Tibial nerve (tissue), 4 donors: ENCODE measurements at regions not wholly inside any gene's neighbourhood (a gene's known extent, or its start where the extent isn't known, plus 50 kb on each side); places are given as distances from the start of the nearest gene placed in this dataset.

ENCODE experiments used
- DNase-seq, 2 donors: peaks; one replicate each; pipeline ENCODE4 v3.0.0-alpha.2; 2019; ENCODE audit warnings: low spot score in 2 of 2
- H3K27ac ChIP-seq, 4 donors: fragments of 200-600 bp; sonication (generic) in 3 of 4; one replicate each; pipeline ENCODE4 v1.5.1; 2017 to 2019; ENCODE audit warnings: mild to moderate bottlenecking in 1 of 4
- H3K27me3 ChIP-seq, 2 donors: fragments of 200-600 bp; sonication (generic) in 1 of 2; one replicate each; pipeline versions ENCODE4 v1.5.1 to v1.6.0; 2017 to 2019
- H3K36me3 ChIP-seq, 3 donors: fragments of 200-600 bp; sonication (generic); one replicate each; pipeline ENCODE4 v1.5.1; 2018 to 2019
- H3K4me1 ChIP-seq, 4 donors: fragments of 200-600 bp; sonication (generic) in 3 of 4; one replicate each; pipeline ENCODE4 v1.5.1; 2017 to 2019
- H3K4me3 ChIP-seq, 4 donors: fragments of 200-600 bp; sonication (generic) in 3 of 4; one replicate each; pipeline ENCODE4 v1.5.1; 2017 to 2019; ENCODE audit warnings: mild to moderate bottlenecking in 1 of 4, moderate library complexity in 1 of 4
- H3K9me3 ChIP-seq, 4 donors: fragments of 200-600 bp; sonication (generic) in 3 of 4; one replicate each; pipeline ENCODE4 v1.5.1; 2017 to 2019
- EP300 ChIP-seq, 2 donors: sonication (generic); formaldehyde crosslinking; IDR thresholded peaks; one replicate each; pipeline ENCODE4 v1.6.1; 2017; ENCODE audit warnings: antibody characterized with exemption in 2 of 2, mild to moderate bottlenecking in 1 of 2
- POLR2A ChIP-seq, 2 donors: fragments of 450-650 bp; IDR thresholded peaks; one replicate each; pipeline ENCODE4 v1.6.1; 2017; ENCODE audit warnings: antibody characterized with exemption in 2 of 2, mild to moderate bottlenecking in 2 of 2, moderate library complexity in 2 of 2
- WGBS, 2 donors: methylation state at CpG; one replicate each; pipeline ENCODE4 v1.1.5; 2018; 5-methylcytosine and 5-hydroxymethylcytosine counted together
- TF ChIP-seq, protein P1 (sequence below), 5 experiments: fragments of 200-600 bp in 3 of 5; fragments of 450-650 bp in 2 of 5; sonication (generic) in 3 of 5; IDR thresholded peaks; one replicate each; pipeline ENCODE4 v1.5.1; 2016 to 2019; ENCODE audit warnings: antibody characterized with exemption in 5 of 5, mild to moderate bottlenecking in 3 of 5, moderate library complexity in 2 of 5

DNA sequence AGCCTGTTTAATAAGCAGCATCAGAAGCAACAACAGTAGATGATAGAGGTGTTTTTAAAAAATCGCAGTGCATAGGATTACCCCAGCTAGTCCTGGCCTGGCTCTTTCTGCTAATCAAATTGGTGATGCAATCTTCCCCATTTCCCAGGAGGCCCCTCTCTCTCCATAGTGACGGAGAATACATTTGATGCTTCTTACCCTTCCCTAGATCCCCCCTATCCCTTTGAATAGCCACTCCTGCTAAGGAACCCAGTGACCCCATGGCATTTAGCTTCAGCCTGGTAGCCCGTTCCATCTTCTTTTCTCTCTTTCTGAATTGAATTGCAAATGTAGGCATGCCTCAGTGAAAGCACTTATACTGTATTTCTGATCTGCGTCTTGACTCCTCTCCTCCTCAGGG, 223.6 kb upstream of the GAP43 start:
- no peaks in the 10 kb centered on the region for H3K9me3 ChIP-seq
- no peaks in the 10 kb centered on the region for H3K36me3 ChIP-seq
- no peaks in the 10 kb centered on the region for H3K27me3 ChIP-seq
- DNase-seq = no peak
- H3K4me3 ChIP-seq = no peak overlapping the region
- no peak overlapping the region for H3K27ac ChIP-seq
- peaks cover 0 to 10% (median 4%) of the 10 kb centered on the region in 4 donors for H3K4me1 ChIP-seq
- 84 to 86% methylated on average over 4 of the region's 4 CpGs for WGBS, 2 donors
- TF ChIP-seq, protein P1, sequence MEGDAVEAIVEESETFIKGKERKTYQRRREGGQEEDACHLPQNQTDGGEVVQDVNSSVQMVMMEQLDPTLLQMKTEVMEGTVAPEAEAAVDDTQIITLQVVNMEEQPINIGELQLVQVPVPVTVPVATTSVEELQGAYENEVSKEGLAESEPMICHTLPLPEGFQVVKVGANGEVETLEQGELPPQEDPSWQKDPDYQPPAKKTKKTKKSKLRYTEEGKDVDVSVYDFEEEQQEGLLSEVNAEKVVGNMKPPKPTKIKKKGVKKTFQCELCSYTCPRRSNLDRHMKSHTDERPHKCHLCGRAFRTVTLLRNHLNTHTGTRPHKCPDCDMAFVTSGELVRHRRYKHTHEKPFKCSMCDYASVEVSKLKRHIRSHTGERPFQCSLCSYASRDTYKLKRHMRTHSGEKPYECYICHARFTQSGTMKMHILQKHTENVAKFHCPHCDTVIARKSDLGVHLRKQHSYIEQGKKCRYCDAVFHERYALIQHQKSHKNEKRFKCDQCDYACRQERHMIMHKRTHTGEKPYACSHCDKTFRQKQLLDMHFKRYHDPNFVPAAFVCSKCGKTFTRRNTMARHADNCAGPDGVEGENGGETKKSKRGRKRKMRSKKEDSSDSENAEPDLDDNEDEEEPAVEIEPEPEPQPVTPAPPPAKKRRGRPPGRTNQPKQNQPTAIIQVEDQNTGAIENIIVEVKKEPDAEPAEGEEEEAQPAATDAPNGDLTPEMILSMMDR (IDR thresholded peaks at IDR 0.05) = no peak

DNA sequence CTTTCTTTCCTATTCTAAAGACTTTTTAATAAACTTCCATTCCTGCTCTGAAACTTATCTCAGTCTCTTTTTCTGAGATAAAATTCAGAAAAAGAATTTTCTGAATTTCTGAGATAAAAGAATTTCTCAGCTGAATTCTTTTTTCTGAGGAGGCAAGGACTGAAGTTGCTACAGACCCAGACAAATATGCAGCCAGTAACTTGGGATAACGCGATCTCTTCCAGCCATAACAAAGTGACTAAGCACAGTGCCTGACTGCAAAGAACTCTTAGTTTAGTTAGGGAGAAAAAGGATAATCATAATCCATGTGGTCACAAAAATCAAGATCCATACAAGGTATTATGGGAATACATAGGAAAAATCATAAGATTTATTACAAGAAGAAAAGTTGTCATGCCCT, 222.0 kb upstream of the GAP43 start:
- DNase-seq = no peak
- H3K36me3 ChIP-seq = no peaks in the 10 kb centered on the region
- 27 to 29% methylated on average over 2 of the region's 2 CpGs for WGBS, 2 donors
- peak overlapping the region in 1 of 4 donors; percentile 65 for H3K27ac ChIP-seq
- H3K4me1 ChIP-seq = peaks cover 0 to 10% (median 4%) of the 10 kb centered on the region in 4 donors
- no peak overlapping the region for H3K4me3 ChIP-seq
- TF ChIP-seq POLR2A (IDR thresholded peaks at IDR 0.05) (no peak), EP300 (IDR thresholded peaks at IDR 0.05) (no peak)
- TF ChIP-seq, protein P1 (IDR thresholded peaks at IDR 0.05) = no peak
- no peaks in the 10 kb centered on the region for H3K27me3 ChIP-seq
- no peaks in the 10 kb centered on the region for H3K9me3 ChIP-seq

DNA sequence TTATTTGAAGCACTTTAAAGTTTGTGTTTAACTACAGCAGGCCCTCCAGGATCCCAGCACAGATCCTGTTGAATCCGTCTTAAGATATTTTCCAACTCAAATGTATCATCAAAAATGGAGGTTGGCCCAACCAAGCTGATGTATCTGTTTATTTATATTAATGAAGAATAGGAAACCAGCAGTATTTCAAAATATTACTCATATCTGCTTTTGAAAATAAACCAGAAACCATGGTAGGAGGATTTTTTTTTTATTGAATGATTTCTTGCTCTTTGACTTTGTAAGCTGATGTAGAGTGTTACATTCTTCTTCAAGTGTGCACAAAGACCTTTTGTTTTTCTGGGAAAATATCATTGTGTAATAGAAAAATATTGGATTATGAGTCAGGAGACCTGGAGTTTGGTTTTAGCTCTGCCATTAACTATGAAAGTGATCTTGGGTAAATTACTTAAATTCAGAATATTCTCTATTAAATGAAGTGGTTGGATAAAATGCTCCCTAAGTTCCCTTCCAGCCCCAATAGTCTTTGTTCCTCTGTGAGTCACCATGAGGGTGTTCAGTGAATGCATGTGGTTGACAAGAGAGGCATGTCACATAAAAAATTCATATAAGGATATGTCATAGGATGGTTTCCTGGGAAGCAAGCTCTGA, 221.3 kb upstream of the GAP43 start:
- H3K36me3 ChIP-seq = no peaks in the 10 kb centered on the region
- WGBS, 2 donors = 68 to 82% methylated on average over 1 of the region's 1 CpG
- H3K9me3 ChIP-seq = no peaks in the 10 kb centered on the region
- H3K27ac ChIP-seq = peak overlapping the region in 2 of 4 donors; percentile 15 to 65
- peaks cover 0 to 10% (median 4%) of the 10 kb centered on the region in 4 donors for H3K4me1 ChIP-seq
- H3K27me3 ChIP-seq = no peaks in the 10 kb centered on the region
- no peak for DNase-seq
- TF ChIP-seq, protein P1 (IDR thresholded peaks at IDR 0.05) = no peak
- TF ChIP-seq EP300 (IDR thresholded peaks at IDR 0.05) (no peak), POLR2A (IDR thresholded peaks at IDR 0.05) (no peak)
- H3K4me3 ChIP-seq = no peak overlapping the region

DNA sequence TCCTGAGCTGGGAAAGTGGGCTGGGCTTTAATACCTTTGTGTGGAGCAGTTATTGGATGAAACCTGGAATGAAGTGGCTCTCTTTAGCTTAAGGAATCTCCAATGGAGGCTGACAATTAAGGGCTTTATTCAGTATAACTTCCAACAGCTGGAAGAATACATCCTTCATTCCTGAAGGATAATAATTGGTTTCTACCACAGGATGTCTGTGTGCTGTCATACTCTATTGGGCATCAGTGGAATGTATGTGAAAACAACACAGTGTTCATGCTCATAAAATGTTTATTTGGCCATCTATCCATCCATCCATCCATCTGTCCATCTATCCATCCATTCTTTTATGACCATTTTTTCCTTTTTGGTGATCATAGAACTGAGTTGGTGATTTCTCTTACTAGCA, 220.7 kb upstream of the GAP43 start:
- Histone ChIP-seq H3K4me3 (no peak overlapping the region), H3K27ac (no peak overlapping the region)
- no peak for DNase-seq

DNA sequence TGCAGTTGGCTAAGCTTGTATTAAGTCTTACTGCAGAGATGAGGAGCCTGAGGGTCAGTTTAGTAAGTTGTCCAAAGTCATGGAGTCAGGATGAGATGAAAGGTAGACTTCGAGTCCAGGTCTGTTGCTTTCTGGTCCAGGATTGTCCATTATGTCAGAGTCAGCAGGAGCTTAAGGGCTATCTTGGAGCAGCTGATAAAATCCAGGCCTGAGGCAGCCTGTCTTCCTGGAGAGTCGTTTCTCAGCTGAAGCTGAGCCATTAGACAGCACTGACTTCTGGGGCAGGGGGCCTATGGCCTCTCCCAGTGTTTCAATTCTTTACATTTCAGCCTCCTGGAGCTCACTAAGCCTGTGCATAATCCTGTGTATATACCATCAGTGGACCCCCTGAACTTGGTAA, 219.5 kb upstream of the GAP43 start:
- H3K4me1 ChIP-seq = peaks cover 0 to 10% (median 4%) of the 10 kb centered on the region in 4 donors
- 69 to 79% methylated on average over 2 of the region's 2 CpGs for WGBS, 2 donors
- no peaks in the 10 kb centered on the region for H3K9me3 ChIP-seq
- no peaks in the 10 kb centered on the region for H3K36me3 ChIP-seq
- no peak for DNase-seq
- H3K4me3 ChIP-seq = no peak overlapping the region
- no peak for TF ChIP-seq EP300 (IDR thresholded peaks at IDR 0.05)
- TF ChIP-seq, protein P1 (IDR thresholded peaks at IDR 0.05) = no peak
- no peak for TF ChIP-seq POLR2A (IDR thresholded peaks at IDR 0.05)
- H3K27ac ChIP-seq = no peak overlapping the region
- H3K27me3 ChIP-seq = no peaks in the 10 kb centered on the region

More for the DNA sequence above, 220.7 kb upstream of the GAP43 start:
- no peaks in the 10 kb centered on the region for H3K9me3 ChIP-seq
- TF ChIP-seq POLR2A (IDR thresholded peaks at IDR 0.05) (no peak), EP300 (IDR thresholded peaks at IDR 0.05) (no peak)
- TF ChIP-seq, protein P1 (IDR thresholded peaks at IDR 0.05) = no peak
- H3K36me3 ChIP-seq = no peaks in the 10 kb centered on the region
- H3K4me1 ChIP-seq = peaks cover 0 to 10% (median 4%) of the 10 kb centered on the region in 4 donors
- H3K27me3 ChIP-seq = no peaks in the 10 kb centered on the region
